KG1 (cell line): ENCODE measurements at regions not wholly inside any gene's neighbourhood (a gene's known extent, or its start where the extent isn't known, plus 50 kb on each side); places are given as distances from the start of the nearest gene placed in this dataset.
"Not testable (repeated sequence)": the region's sequence is repeated elsewhere in the genome, so short reads cannot be mapped to it uniquely, and the experiment has no call there.

Source experiments
- DNase-seq: peaks from one replicate; lab custom pipeline; 2025; lab: John Stamatoyannopoulos, UW

- DNase-seq: no peak
Measured at GRCh38 chr10:33506391-33506790, 171.9 kb upstream of the NRP1 start.

- no peak for DNase-seq
Measured at GRCh38 chr10:33501161-33501560, 166.7 kb upstream of the NRP1 start.

- no peak for DNase-seq
Measured at GRCh38 chr10:33498391-33498891, 164.0 kb upstream of the NRP1 start.

- no peak for DNase-seq
Measured at GRCh38 chr10:33497338-33497737, 162.9 kb upstream of the NRP1 start.

- no peak for DNase-seq
Measured at GRCh38 chr10:33496096-33496495, 161.6 kb upstream of the NRP1 start.

GRCh38 chr10:33494694-33495265 is 160.3 kb upstream of the NRP1 start:
- no peak for DNase-seq

GRCh38 chr10:33493978-33494377 is 159.5 kb upstream of the NRP1 start:
- DNase-seq: no peak

GRCh38 chr10:33493497-33493896 is 159.0 kb upstream of the NRP1 start:
- no peak for DNase-seq

GRCh38 chr10:33492701-33493345 is 158.4 kb upstream of the NRP1 start:
- DNase-seq: no peak

- no peak for DNase-seq
Measured at GRCh38 chr10:33489501-33490176, 155.2 kb upstream of the NRP1 start.

GRCh38 chr10:33487014-33487776 is 152.7 kb upstream of the NRP1 start:
- peak; percentile 57 for DNase-seq

- DNase-seq: no peak
Measured at GRCh38 chr10:33485276-33485675, 150.8 kb upstream of the NRP1 start.

GRCh38 chr10:33484787-33485186 is 150.3 kb upstream of the NRP1 start:
- no peak for DNase-seq

- no peak for DNase-seq
Measured at GRCh38 chr10:33483816-33484190, 149.3 kb upstream of the NRP1 start.

- no peak for DNase-seq
Measured at GRCh38 chr10:33483124-33483815, 148.8 kb upstream of the NRP1 start.

- no peak for DNase-seq
Measured at GRCh38 chr10:33482486-33482885, 148.0 kb upstream of the NRP1 start.

GRCh38 chr10:33481184-33481583 is 146.7 kb upstream of the NRP1 start:
- no peak for DNase-seq

GRCh38 chr10:33480417-33480816 is 145.9 kb upstream of the NRP1 start:
- DNase-seq: not testable (repeated sequence)

- no peak for DNase-seq
Measured at GRCh38 chr10:33478675-33479125, 144.2 kb upstream of the NRP1 start.

- DNase-seq: no peak
Measured at GRCh38 chr10:33478089-33478674, 143.7 kb upstream of the NRP1 start.

GRCh38 chr10:33477291-33478088 is 143.0 kb upstream of the NRP1 start:
- no peak for DNase-seq
